ENCODE measurements at regions not wholly inside any gene's neighbourhood (a gene's known extent, or its start where the extent isn't known, plus 50 kb on each side); places are given as distances from the start of the nearest gene placed in this dataset.

- no peak overlapping the region for H3K4me3 ChIP-seq
- no peak overlapping the region for H3K27ac ChIP-seq
Measured at GRCh38 chr1:9419369-9420041, 119.8 kb upstream of the SLC25A33 start.

DNA sequence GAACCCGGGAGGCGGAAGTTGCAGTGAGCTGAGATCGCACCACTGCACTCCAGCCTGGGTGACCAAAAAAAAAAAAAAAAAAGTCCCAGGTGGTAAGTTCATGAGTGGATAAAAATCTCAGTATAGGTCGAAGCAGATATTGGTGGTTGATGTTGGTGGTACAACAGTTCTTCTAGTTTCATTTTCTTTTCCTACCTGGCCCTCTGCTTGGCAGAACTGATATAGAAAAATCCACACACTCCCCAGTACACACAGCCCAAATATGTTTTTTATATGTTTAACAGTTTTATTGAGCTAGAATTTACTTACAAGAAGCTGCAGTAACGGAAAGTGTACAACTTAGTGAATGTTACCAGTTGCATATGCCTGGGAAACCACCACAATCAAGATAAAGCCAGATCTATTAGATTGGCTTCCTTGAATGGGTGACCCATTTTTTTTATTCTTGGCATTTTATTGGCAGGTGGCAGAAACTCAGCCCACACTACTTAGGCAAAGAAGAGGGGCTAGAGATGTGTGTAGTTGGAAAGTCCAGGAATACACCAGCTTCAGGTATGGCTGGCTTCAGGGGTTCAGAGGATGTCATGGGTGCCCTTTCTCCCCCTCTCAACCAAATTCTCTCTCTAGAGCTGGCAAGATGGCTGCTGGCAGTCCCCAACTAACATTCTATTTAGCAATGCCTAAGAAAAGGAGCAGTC lies 118.3 kb upstream of the SLC25A33 start:
- Histone ChIP-seq H3K4me3 (no peak overlapping the region), H3K27ac (no peak overlapping the region)

DNA sequence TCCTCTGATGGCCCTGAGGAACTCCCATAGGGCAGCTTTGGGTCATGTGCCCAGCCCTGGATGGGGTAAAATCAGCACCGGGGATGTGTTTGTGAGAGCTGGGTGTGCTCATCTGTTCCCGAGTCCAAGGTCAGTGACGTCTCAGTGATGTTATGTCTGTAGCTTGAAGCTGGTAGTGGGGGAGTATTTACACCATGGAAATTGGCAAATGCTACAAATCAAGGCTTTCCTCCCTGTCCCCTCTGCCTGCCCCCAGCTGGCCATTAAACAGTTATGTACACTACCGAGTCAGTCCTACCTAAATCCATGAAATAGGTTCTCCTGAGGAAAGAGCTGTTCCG lies 117.8 kb upstream of the SLC25A33 start:
- H3K4me3 ChIP-seq, result no peak overlapping the region
- H3K27ac ChIP-seq, result no peak overlapping the region

GRCh38 chr1:9422321-9422720 lies 116.9 kb upstream of the SLC25A33 start:
- H3K4me3 ChIP-seq, result no peak overlapping the region

DNA sequence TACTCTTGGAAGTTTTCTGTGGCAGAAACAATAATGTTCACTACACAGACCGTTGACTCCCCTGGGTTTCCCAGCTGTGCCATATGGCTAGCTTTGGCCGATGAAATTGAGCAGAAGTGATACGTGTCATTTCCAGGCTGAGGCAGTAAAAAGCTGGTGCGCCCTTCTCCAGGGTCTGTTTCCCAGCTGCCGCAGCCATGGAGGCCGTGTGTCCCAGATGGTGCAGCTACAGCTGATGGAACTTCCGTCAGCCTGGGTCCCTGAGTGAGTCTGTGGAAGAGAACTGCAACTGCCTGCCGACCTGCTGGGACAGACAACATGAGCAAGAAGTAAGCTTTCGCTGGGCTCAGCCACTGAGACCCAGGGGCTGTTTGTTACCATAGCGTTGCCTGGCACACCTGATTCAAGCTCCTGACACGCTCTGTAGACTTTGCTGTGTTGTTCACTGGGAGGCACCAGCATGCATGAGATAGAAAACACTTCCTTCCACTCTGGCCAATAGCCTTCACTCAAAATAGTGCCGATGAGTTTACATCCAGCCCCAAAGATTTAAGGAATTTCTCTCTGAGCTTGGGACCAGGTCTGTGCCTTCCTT lies 116.3 kb upstream of the SLC25A33 start:
- Histone ChIP-seq H3K4me3 (no peak overlapping the region), H3K27ac (no peak overlapping the region)

More at GRCh38 chr1:9422321-9422720, 116.9 kb upstream of the SLC25A33 start:
- no peak overlapping the region for H3K27ac ChIP-seq

GRCh38 chr1:9424261-9424660 lies 115.0 kb upstream of the SLC25A33 start:
- H3K27ac ChIP-seq, result no peak overlapping the region
- no peak overlapping the region for H3K4me3 ChIP-seq

DNA sequence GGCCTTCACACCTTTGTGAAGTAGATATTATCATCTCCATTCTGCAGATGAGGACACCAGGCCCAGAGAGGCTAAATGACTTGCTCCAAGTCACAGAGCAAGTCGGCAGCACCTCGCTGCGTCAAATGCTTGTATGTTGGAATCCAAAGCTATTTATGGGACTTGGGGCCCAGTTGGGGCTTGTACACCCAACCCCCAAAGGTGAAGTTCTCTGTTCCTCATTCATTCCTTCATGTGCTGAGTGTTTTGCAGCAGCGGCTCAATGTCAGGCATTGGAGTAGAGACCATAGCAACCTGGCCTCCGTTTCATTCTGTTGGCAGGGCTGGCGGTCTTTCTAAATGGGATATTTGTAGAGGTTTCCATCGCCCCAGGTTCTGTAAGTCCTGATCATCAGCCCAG lies 113.4 kb upstream of the SLC25A33 start:
- no peak overlapping the region for H3K4me3 ChIP-seq
- peak overlapping the region in 6 of 21 experiments; percentile 11 to 74 (median 40) for H3K27ac ChIP-seq

GRCh38 chr1:9426291-9426711 lies 113.0 kb upstream of the SLC25A33 start:
- H3K4me3 ChIP-seq, result no peak overlapping the region
- peak overlapping the region in 6 of 21 experiments; percentile 11 to 74 (median 40) for H3K27ac ChIP-seq

DNA sequence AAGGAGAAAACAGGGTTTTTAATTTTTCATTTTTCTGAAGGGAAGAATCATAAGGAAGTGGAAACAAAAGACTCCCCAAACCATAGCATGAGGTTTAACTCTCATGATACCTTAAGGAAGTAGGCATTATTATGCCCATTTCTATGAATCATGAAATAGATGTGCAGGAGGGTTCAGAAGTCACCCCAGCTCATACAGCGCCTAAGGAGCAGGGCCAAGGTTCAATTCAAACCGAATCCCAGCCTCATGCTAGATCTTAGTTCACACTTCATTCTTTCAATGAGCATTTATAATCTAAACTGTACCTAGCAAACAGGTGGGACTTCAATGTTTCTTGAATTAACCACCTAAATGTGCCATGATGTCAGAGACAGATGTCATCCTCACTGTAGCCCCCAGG lies 111.9 kb upstream of the SLC25A33 start:
- Histone ChIP-seq H3K27ac (peak overlapping the region in 1 of 21 experiments; percentile 74), H3K4me3 (no peak overlapping the region)

GRCh38 chr1:9428601-9429341 lies 110.5 kb upstream of the SLC25A33 start:
- Histone ChIP-seq H3K27ac (peak overlapping the region in 20 of 21 experiments; percentile 24 to 87 (median 70)), H3K4me3 (peak overlapping the region; percentile 34 to 52 (median 39))

DNA sequence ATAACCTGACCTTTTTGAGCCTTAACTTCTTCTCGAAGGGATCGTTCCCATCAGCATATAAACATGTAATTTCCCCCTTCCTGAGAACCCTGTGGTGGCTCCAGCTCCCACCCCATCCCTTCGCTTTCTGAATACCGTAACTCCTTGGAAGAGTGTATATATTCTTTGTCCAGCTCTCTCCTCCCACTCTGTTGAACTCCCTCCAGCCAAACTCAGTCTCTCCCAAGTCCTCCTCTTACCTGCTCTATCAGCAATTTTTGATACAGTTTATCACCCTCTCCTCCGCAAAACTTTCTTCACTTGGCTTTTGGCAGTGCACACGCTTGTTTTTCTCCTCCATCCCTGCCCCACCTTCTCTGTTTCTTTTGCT lies 109.9 kb upstream of the SLC25A33 start:
- Histone ChIP-seq H3K4me3 (peak overlapping the region; percentile 34 to 52 (median 39)), H3K27ac (peak overlapping the region in 18 of 21 experiments; percentile 39 to 87 (median 70))

DNA sequence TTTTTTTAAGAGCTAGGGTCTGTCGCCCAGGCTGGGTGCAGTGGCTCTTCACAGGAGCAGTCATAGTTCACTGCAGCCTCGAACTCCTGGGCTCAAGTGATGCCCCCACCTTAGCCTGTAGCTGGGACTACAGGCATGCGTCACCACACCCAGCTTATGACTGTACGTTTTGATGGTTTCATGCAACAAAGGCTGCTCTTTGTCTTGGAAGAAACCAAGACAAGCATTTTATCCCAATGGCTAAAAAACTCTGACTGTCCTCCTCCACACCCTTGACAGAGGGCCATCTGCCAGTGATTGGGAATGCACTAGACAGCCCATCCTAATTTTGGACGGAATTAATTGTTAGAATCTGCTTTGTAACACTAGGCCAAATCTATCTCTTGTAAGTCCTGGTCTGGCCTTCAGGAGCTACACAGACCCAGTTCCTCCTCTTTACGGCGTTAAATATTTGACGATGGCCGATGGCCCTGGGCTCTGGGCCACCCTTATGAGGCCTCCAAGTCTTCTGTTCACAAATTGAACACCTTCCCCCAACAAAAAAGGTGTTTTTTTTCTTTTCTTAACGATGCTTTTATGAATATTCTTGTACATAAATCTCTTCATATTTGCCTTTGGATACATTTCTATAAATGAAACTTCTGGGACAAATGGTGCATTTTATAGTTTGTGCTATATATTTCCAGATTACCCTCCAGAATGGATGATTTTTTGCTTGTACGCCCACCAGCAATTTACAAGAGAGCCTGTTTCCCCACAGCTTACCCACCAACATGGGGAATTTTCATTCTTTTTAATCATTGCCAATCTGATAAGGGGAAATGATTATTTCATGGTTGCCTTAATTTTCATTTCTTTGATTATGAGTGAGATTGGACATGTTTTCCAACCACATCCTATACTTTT lies 104.8 kb upstream of the SLC25A33 start:
- H3K27ac ChIP-seq, result peak overlapping the region in 4 of 21 experiments; percentile 13 to 55 (median 40)
- no peak overlapping the region for H3K4me3 ChIP-seq

- Histone ChIP-seq H3K27ac (peak overlapping the region in 3 of 21 experiments; percentile 7 to 72 (median 37)), H3K4me3 (no peak overlapping the region)
Measured at GRCh38 chr1:9435153-9435636, 104.1 kb upstream of the SLC25A33 start.

DNA sequence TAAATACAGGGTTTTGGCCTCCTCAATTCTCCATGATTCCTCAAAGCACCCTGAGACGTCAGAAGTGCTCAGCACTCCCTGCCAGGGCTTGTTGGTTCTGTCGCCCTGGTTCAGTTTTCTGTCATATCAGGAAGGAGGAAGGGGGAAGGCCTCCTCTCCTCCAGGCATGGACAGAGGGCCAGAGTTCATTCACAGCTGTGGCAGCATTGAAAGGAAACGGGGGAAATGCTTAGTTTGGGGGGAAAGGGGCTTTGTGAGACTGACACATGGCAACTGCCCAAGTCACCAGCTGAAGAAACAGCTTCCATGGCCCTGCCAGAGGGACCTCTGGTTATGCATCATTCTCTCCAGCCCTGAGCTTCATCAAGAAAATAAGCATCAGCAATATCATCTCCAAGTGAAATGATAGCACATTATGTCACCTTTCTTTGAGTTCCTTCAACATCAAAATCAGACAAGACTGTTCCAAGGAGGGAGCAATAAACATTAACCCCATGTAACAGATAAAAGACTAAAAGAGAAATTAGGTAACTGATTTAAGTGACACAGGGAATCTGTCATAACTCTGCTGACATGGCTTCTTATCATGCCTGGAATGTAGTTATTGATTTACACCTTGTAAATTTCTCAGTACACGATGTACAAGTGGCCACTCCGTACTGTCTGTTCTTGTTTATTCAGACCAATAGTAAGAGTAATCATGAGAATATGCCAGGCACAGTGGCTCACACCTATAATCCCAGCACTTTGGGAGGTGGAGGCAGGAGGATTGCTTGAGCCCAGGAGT lies 103.2 kb upstream of the SLC25A33 start:
- Histone ChIP-seq H3K27ac (peak overlapping the region in 1 of 21 experiments; percentile 37), H3K4me3 (no peak overlapping the region)

- Histone ChIP-seq H3K4me3 (no peak overlapping the region), H3K27ac (peak overlapping the region in 17 of 21 experiments; percentile 0 to 73 (median 40))
Measured at GRCh38 chr1:9437961-9438430, 101.3 kb upstream of the SLC25A33 start.

- Histone ChIP-seq H3K4me3 (no peak overlapping the region), H3K27ac (peak overlapping the region in 19 of 21 experiments; percentile 2 to 73 (median 40))
Measured at GRCh38 chr1:9438431-9439073, 100.7 kb upstream of the SLC25A33 start.

GRCh38 chr1:9439074-9439761 lies 100.0 kb upstream of the SLC25A33 start:
- Histone ChIP-seq H3K27ac (peak overlapping the region in 18 of 21 experiments; percentile 2 to 73 (median 40)), H3K4me3 (no peak overlapping the region)

Measured in skin epidermis (tissue), 12 donors.